ENCODE measurements at regions not wholly inside any gene's neighbourhood (a gene's known extent, or its start where the extent isn't known, plus 50 kb on each side); places are given as distances from the start of the nearest gene placed in this dataset.

DNA sequence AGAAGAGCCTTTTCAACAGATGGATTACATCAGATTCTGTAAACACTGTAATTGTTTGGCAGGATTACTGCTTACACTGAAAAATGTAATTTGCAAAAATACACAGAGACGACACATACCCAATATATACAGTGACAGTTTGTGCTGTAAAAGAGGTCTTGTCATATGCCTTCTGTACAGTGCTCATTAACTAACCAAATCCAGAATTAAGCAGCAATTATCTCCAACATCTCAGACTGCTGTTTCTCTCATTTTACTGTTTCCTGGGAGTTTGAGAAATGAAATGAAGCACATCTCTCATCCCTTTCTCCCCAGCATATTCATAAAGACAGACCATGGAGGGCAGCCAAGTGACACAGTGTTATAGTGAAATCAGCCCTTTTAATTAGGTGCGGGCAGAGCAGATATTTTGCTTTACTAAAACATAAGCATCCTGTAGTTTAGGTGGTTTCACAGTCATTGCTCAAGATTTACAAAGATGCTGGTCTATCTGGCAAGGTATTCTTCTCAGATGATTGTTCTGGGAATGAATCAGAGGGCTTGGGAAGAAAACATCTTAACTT is 618.4 kb upstream of the USP24 start:
- Histone ChIP-seq H3K27ac (no peak overlapping the region), H3K9ac (ENCODE audit: insufficient read length) (no peak overlapping the region), H3K36me3 (ENCODE audit: insufficient read depth, low read length) (no peaks in the 10 kb centered on the region), H3K4me3 (no peak overlapping the region), H3K9me3 (ENCODE audit: low read depth, low read length) (no peaks in the 10 kb centered on the region)
- no peak for TF ChIP-seq FOXP2 (optimal IDR thresholded peaks at IDR 0.05; ENCODE audit: control extremely low read depth, extremely low read length, insufficient read depth)
- no peak for TF ChIP-seq POLR2AphosphoS5 (IDR thresholded peaks at IDR 0.05; ENCODE audit: borderline replicate concordance, low read depth, low read length)
- no peak for TF ChIP-seq EZH2 (IDR thresholded peaks at IDR 0.05)
- no peak for DNase-seq (ENCODE audit: low read depth, low spot score)

DNA sequence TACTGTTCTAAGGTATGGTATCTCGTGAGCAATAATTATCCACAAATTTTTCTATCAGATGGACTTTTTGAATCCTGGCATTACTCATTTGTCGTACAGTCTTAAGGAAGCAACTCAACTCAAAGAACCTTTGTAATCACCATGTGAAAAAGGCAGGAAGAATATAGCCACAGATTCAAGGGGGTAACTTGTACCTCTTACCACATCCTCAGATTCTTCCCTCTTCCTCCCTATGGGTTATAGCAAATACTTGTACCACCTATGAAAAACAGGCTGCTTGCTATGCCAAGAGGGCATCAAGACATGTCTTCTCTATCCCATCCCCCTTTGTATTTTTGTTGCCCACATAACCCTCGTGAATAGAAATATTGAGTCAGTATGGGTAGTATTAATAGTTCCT is 616.6 kb upstream of the USP24 start:
- Histone ChIP-seq H3K4me3 (no peak overlapping the region), H3K9me3 (ENCODE audit: low read depth, low read length) (no peaks in the 10 kb centered on the region), H3K9ac (ENCODE audit: insufficient read length) (no peak overlapping the region), H3K36me3 (ENCODE audit: insufficient read depth, low read length) (no peaks in the 10 kb centered on the region), H3K27ac (no peak overlapping the region)
- DNase-seq (ENCODE audit: low read depth, low spot score), result no peak
- no peak for TF ChIP-seq FOXP2 (optimal IDR thresholded peaks at IDR 0.05; ENCODE audit: control extremely low read depth, extremely low read length, insufficient read depth)
- TF ChIP-seq POLR2AphosphoS5 (IDR thresholded peaks at IDR 0.05; ENCODE audit: borderline replicate concordance, low read depth, low read length), result no peak
- TF ChIP-seq EZH2 (IDR thresholded peaks at IDR 0.05), result no peak

DNA sequence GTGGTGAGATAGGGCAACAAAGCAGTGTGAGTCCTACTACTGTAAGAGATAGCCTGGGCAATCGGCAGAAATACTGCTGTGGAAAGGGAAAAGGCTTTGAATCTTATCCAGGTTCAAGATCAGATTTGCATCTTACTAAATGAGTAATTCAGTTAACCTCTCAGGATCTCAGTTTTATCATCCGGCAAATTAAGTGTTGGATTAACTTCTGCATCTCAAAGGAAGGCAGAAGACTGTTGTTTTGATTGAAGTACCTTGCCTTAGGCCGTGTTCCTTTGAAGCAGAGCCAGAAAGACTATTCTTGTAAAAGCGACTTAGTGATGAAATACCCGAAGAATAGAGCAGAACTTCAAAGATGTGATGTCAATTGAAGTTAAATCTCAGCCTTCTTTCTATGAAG is 612.9 kb upstream of the USP24 start:
- H3K36me3 ChIP-seq (ENCODE audit: insufficient read depth, low read length), result no peaks in the 10 kb centered on the region
- no peak for DNase-seq (ENCODE audit: low read depth, low spot score)
- no peaks in the 10 kb centered on the region for H3K9me3 ChIP-seq (ENCODE audit: low read depth, low read length)
- no peak for TF ChIP-seq POLR2AphosphoS5 (IDR thresholded peaks at IDR 0.05; ENCODE audit: borderline replicate concordance, low read depth, low read length)
- TF ChIP-seq FOXP2 (optimal IDR thresholded peaks at IDR 0.05; ENCODE audit: control extremely low read depth, extremely low read length, insufficient read depth), result no peak
- no peak for TF ChIP-seq EZH2 (IDR thresholded peaks at IDR 0.05)
- H3K27ac ChIP-seq, result no peak overlapping the region
- H3K4me3 ChIP-seq, result no peak overlapping the region
- no peak overlapping the region for H3K9ac ChIP-seq (ENCODE audit: insufficient read length)

DNA sequence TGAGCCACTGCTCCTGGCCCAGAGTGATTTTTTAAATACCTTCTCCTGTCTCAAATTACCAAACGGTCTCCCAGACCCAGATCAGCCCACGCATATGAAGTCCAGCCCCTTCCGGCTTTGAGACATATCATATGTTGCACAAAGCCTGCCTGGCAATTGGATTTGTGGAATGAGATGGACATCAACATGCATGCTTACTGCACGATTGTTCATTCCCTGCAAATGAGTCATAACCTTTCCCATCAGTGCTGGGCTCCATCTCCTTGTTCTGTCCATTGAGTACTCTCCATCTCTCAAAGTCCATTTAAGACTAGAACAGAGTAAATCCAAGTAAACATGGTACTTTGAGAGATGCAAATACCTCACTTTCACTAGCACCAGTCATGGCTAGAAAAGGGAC is 612.2 kb upstream of the USP24 start:
- Histone ChIP-seq H3K9ac (ENCODE audit: insufficient read length) (no peak overlapping the region), H3K9me3 (ENCODE audit: low read depth, low read length) (no peaks in the 10 kb centered on the region), H3K27ac (no peak overlapping the region), H3K36me3 (ENCODE audit: insufficient read depth, low read length) (no peaks in the 10 kb centered on the region), H3K4me3 (no peak overlapping the region)
- TF ChIP-seq FOXP2 (optimal IDR thresholded peaks at IDR 0.05; ENCODE audit: control extremely low read depth, extremely low read length, insufficient read depth) (no peak), EZH2 (IDR thresholded peaks at IDR 0.05) (no peak), POLR2AphosphoS5 (IDR thresholded peaks at IDR 0.05; ENCODE audit: borderline replicate concordance, low read depth, low read length) (no peak)
- no peak for DNase-seq (ENCODE audit: low read depth, low spot score)

DNA sequence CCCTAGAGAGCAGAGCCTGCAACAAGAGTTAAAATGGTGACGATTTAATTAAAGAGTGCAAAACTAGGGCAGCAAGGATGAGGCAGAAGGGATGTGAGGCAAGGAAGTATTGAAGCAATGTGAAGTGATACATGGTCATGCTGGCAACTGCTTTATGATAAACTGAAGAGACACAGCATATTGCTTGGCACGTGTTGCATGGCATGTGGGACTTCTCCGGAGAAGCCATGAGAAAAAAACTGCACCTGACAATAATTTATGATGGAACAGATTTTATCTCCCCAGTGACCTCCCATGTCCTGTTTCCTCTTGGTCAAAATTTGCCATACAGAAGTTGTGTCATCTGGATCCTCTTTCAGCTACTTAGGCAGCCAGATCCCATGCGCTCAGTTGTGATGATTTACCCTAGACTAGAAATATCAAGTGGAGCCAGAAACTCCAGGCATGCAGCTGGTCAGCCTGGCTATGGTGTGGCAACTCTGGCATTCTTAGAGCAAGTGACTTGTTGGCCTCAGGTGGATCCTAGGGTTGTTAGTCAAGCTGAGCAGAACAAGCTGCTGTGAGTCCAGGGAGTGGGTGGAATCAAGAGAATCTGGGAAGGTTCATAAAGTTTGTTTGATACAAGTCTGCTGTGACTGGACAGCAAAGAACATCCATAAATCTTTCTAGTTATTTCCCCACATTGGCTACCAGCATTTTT is 611.4 kb upstream of the USP24 start:
- H3K9ac ChIP-seq (ENCODE audit: insufficient read length), result no peak overlapping the region
- H3K4me3 ChIP-seq, result no peak overlapping the region
- no peak for DNase-seq (ENCODE audit: low read depth, low spot score)
- H3K27ac ChIP-seq, result no peak overlapping the region
- TF ChIP-seq EZH2 (IDR thresholded peaks at IDR 0.05), result no peak
- no peak for TF ChIP-seq POLR2AphosphoS5 (IDR thresholded peaks at IDR 0.05; ENCODE audit: borderline replicate concordance, low read depth, low read length)
- TF ChIP-seq FOXP2 (optimal IDR thresholded peaks at IDR 0.05; ENCODE audit: control extremely low read depth, extremely low read length, insufficient read depth), result no peak
- H3K9me3 ChIP-seq (ENCODE audit: low read depth, low read length), result no peaks in the 10 kb centered on the region
- H3K36me3 ChIP-seq (ENCODE audit: insufficient read depth, low read length), result no peaks in the 10 kb centered on the region

DNA sequence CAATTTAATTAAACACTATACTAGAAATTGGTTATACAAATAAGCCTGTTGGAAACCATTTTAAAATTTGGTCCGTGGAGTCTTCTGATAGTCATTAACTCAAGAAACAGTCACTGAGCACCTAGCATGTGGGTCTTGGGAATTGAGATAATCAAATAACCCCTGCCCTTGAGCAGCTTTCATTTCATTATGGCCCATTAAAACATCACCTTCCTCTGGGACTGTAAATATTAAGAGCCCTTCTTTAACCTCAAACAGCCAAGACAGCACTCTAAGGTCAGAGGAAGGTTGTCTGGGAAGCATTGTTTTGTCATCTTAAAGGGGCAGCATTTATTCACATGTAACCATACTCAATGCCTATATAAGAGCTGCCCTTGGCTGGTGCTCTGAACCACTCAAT is 610.3 kb upstream of the USP24 start:
- no peak for DNase-seq (ENCODE audit: low read depth, low spot score)
- H3K9me3 ChIP-seq (ENCODE audit: low read depth, low read length), result no peaks in the 10 kb centered on the region
- no peak overlapping the region for H3K4me3 ChIP-seq
- H3K9ac ChIP-seq (ENCODE audit: insufficient read length), result no peak overlapping the region
- no peak overlapping the region for H3K27ac ChIP-seq
- H3K36me3 ChIP-seq (ENCODE audit: insufficient read depth, low read length), result no peaks in the 10 kb centered on the region
- TF ChIP-seq POLR2AphosphoS5 (IDR thresholded peaks at IDR 0.05; ENCODE audit: borderline replicate concordance, low read depth, low read length), result no peak

DNA sequence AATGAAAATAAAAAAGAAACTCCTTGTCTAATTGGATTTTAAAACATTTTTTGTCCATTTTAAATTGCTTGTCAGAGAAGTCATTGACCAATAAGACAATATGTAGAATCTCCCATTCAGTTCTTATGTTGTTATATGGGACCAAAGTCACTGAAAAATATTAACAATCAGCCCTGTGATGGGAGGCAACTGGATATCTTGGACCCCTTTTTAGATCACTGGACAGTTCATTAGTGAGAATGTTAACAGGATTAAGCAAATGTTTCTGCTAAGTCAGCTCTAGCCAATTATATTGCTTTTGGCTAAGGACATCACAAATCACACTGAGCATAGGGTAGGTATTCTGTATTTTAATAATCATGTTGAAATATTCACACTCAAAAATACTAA is 609.1 kb upstream of the USP24 start:
- Histone ChIP-seq H3K9ac (ENCODE audit: insufficient read length) (no peak overlapping the region), H3K27ac (no peak overlapping the region), H3K9me3 (ENCODE audit: low read depth, low read length) (no peaks in the 10 kb centered on the region), H3K4me3 (no peak overlapping the region), H3K36me3 (ENCODE audit: insufficient read depth, low read length) (no peaks in the 10 kb centered on the region)
- no peak for DNase-seq (ENCODE audit: low read depth, low spot score)
- TF ChIP-seq POLR2AphosphoS5 (IDR thresholded peaks at IDR 0.05; ENCODE audit: borderline replicate concordance, low read depth, low read length) (no peak), EZH2 (IDR thresholded peaks at IDR 0.05) (no peak), FOXP2 (optimal IDR thresholded peaks at IDR 0.05; ENCODE audit: control extremely low read depth, extremely low read length, insufficient read depth) (no peak)

DNA sequence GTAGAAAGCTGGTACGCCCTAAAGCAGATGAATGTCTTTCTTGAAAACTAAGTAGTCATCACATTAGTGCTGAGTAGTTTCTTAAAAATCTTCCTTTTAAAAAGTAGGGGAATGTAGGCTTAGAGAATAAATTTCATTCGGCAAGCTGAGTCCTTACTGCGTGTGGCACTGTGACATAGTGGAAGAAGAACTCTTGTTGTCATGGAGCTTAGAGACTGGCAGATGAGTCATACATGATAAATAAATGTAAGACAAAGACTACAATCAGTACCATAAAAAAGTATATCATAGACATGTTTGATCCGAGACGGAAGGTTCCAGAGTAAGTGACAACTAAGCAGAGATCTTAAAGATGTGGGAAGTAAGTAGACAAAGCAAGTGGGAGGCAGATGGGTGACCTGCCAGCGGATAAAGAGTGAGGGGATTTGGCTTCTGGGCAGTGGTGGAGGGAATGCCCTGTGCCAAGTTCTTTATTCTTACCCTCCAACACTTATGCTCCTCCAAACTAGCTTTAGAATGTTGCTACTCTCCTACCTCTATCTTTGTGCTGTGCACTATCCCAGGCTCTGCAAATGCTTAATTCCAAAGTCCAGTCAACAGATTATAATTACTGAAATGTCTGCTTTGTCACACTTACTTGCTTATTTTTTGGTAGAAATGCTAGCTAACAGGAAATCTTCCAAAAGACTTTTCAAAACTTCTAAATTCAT is 608.5 kb upstream of the USP24 start:
- Histone ChIP-seq H3K36me3 (ENCODE audit: insufficient read depth, low read length) (no peaks in the 10 kb centered on the region), H3K4me3 (no peak overlapping the region), H3K9me3 (ENCODE audit: low read depth, low read length) (no peaks in the 10 kb centered on the region), H3K9ac (ENCODE audit: insufficient read length) (no peak overlapping the region), H3K27ac (no peak overlapping the region)
- no peak for DNase-seq (ENCODE audit: low read depth, low spot score)
- TF ChIP-seq POLR2AphosphoS5 (IDR thresholded peaks at IDR 0.05; ENCODE audit: borderline replicate concordance, low read depth, low read length) (no peak), FOXP2 (optimal IDR thresholded peaks at IDR 0.05; ENCODE audit: control extremely low read depth, extremely low read length, insufficient read depth) (no peak), EZH2 (IDR thresholded peaks at IDR 0.05) (no peak)
